ENCODE measurements at regions not wholly inside any gene's neighbourhood (a gene's known extent, or its start where the extent isn't known, plus 50 kb on each side); places are given as distances from the start of the nearest gene placed in this dataset.
"Not testable (repeated sequence)": the region's sequence is repeated elsewhere in the genome, so short reads cannot be mapped to it uniquely, and the experiment has no call there.

DNA sequence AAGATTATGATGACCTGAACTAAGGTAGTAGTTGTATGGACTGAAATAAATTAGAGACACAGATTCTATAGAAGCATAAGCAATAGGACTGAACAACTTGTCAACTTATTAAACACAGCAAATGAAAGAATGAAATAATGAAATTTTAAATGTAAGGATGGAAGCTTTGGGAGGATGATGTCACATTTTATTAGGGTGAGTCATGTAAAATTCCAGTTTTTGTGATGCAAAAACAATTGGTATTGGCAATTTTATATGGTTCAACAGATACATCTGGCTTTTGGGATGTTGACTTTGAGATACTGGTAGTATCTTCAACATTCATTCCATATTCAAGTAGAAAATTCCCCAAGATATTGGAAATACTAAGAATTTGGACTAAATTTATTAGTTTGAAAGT is 72.7 kb upstream of the IL15 start:
- Mint-ChIP-seq H3K9me3 (no peaks in the 10 kb centered on the region), H3K27me3 (ENCODE audit: low read depth) (no peaks in the 10 kb centered on the region), H3K36me3 (no peaks in the 10 kb centered on the region), H3K27ac (no peak overlapping the region), H3K4me1 (peaks cover 5% of the 10 kb centered on the region), H3K4me3 (no peak overlapping the region)
- CTCF ChIA-PET = no interaction called here
- POLR2A ChIA-PET = no interaction called here
- ATAC-seq (no peak), DNase-seq (ENCODE audit: low spot score) (no peak)
- no peak for TF ChIP-seq ZNF121 (CRISPR knock-in tag; IDR thresholded peaks at IDR 0.05)
- TF ChIP-seq ZNF263 (CRISPR knock-in tag; IDR thresholded peaks at IDR 0.05; ENCODE audit: low read depth) = no peak
- no peak for TF ChIP-seq NR3C1 (CRISPR knock-in tag; conservative IDR thresholded peaks at IDR 0.05; ENCODE audit: low read depth)
- TF ChIP-seq, protein P1, sequence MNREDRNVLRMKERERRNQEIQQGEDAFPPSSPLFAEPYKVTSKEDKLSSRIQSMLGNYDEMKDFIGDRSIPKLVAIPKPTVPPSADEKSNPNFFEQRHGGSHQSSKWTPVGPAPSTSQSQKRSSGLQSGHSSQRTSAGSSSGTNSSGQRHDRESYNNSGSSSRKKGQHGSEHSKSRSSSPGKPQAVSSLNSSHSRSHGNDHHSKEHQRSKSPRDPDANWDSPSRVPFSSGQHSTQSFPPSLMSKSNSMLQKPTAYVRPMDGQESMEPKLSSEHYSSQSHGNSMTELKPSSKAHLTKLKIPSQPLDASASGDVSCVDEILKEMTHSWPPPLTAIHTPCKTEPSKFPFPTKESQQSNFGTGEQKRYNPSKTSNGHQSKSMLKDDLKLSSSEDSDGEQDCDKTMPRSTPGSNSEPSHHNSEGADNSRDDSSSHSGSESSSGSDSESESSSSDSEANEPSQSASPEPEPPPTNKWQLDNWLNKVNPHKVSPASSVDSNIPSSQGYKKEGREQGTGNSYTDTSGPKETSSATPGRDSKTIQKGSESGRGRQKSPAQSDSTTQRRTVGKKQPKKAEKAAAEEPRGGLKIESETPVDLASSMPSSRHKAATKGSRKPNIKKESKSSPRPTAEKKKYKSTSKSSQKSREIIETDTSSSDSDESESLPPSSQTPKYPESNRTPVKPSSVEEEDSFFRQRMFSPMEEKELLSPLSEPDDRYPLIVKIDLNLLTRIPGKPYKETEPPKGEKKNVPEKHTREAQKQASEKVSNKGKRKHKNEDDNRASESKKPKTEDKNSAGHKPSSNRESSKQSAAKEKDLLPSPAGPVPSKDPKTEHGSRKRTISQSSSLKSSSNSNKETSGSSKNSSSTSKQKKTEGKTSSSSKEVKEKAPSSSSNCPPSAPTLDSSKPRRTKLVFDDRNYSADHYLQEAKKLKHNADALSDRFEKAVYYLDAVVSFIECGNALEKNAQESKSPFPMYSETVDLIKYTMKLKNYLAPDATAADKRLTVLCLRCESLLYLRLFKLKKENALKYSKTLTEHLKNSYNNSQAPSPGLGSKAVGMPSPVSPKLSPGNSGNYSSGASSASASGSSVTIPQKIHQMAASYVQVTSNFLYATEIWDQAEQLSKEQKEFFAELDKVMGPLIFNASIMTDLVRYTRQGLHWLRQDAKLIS (CRISPR knock-in tag; IDR thresholded peaks at IDR 0.05; ENCODE audit: borderline replicate concordance) = no peak
- no peak for TF ChIP-seq JAZF1 (CRISPR knock-in tag; IDR thresholded peaks at IDR 0.05)

GRCh38 chr4:141564961-141565360 is 71.4 kb upstream of the IL15 start:
- ATAC-seq; H3K9me3 Mint-ChIP-seq; CTCF ChIA-PET; H3K4me1 Mint-ChIP-seq; DNase-seq (ENCODE audit: low spot score); H3K4me3 Mint-ChIP-seq; H3K27ac Mint-ChIP-seq; H3K36me3 Mint-ChIP-seq; H3K27me3 Mint-ChIP-seq (ENCODE audit: low read depth): not testable (repeated sequence)
- POLR2A ChIA-PET = interaction anchor here (0.6 kb wide), 1 partner anchor 1708 kb away, joined by 3 read pairs; no protein-coding TSS in a partner anchor

DNA sequence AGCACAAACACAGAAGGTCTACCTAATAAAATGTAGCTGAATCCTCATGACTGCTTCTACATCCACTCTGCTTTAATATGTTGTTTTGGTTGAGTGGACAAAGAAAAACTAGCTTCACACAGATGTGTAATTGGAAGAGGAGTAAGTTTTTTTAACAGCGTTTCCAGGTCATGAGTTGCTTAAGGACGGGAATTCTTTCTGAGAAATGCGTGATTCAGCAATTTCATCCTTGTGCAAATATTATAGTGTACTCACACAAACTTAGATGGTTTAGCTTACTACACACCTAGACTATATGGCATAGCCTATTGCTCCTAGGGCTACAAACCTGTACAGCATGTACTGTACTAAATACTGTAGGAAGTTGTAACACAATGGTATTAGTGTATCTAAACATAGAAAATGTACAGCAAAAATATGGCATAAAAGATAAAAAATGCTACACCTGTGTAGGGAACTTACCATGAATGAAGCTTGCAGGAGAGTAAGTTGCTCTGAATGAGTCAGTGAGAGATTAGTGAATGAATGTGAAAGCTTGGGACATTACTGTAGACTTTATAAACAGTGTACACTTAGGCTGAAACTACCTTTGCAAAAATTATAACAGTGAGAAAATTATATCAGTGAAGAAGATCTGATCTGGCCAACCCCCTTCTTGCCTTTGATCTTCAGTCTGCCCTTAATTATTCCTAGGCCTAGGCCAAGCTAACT is 70.8 kb upstream of the IL15 start:
- DNase-seq (ENCODE audit: low spot score) (no peak), ATAC-seq (no peak)
- Mint-ChIP-seq H3K4me3 (no peak overlapping the region), H3K27ac (no peak overlapping the region), H3K36me3 (no peaks in the 10 kb centered on the region), H3K9me3 (no peaks in the 10 kb centered on the region), H3K27me3 (ENCODE audit: low read depth) (no peaks in the 10 kb centered on the region), H3K4me1 (peaks cover 5% of the 10 kb centered on the region)
- CTCF ChIA-PET = no interaction called here
- TF ChIP-seq NFATC4 (CRISPR knock-in tag; IDR thresholded peaks at IDR 0.05) = no peak
- no peak for TF ChIP-seq ZNF396 (CRISPR knock-in tag; IDR thresholded peaks at IDR 0.05; ENCODE audit: borderline replicate concordance)
- no peak for TF ChIP-seq NFE2L1 (CRISPR knock-in tag; IDR thresholded peaks at IDR 0.05)
- POLR2A ChIA-PET = interaction anchor here (0.6 kb wide), 1 partner anchor 1708 kb away, joined by 3 read pairs; no protein-coding TSS in a partner anchor

DNA sequence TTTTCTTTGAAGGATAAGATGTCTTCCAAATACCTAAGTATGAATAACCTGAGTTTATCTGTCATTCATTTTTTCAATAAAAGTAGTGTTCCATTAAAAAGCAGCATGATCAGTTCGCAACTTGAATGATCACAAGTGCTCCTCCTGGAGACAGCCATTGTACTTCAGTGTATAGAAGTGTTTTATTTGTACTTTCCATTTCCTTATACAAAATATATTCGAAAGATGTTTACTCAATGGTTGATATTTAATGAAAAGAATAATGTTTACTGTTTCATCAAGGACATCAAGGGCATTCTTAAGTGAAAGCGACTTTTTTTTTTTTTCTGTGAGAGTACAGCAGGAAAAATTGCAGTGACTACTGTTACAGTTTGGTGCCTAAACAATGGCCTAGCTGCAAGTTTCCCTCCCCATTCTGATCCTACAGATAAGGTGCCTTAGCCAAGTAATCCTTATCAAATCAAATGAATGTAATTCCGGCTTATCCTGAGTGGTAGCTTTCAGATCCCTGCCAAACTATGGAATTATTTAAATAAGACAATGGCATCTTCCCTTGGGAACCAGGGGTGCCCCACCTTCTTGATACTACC is 69.0 kb upstream of the IL15 start:
- no peaks in the 10 kb centered on the region for H3K36me3 Mint-ChIP-seq
- ChIA-PET CTCF (no interaction called here), POLR2A (no interaction called here)
- ATAC-seq (no peak), DNase-seq (ENCODE audit: low spot score) (no peak)
- H3K27me3 Mint-ChIP-seq (ENCODE audit: low read depth) = no peaks in the 10 kb centered on the region
- H3K4me3 Mint-ChIP-seq = no peak overlapping the region
- peaks cover 5% of the 10 kb centered on the region for H3K4me1 Mint-ChIP-seq
- H3K9me3 Mint-ChIP-seq = no peaks in the 10 kb centered on the region
- no peak overlapping the region for H3K27ac Mint-ChIP-seq
- TF ChIP-seq GABPB1 (CRISPR knock-in tag; IDR thresholded peaks at IDR 0.05) (no peak), ZNF232 (CRISPR knock-in tag; IDR thresholded peaks at IDR 0.05) (no peak), TP53 (CRISPR knock-in tag; IDR thresholded peaks at IDR 0.05) (no peak), E2F4 (CRISPR knock-in tag; IDR thresholded peaks at IDR 0.05; ENCODE audit: borderline replicate concordance, low read depth) (no peak), GTF2I (CRISPR knock-in tag; conservative IDR thresholded peaks at IDR 0.05) (no peak), ZNF532 (CRISPR knock-in tag; IDR thresholded peaks at IDR 0.05; ENCODE audit: borderline replicate concordance) (no peak), GRHL2 (CRISPR knock-in tag; IDR thresholded peaks at IDR 0.05; ENCODE audit: insufficient replicate concordance, severe bottlenecking) (no peak), E2F1 (CRISPR knock-in tag; IDR thresholded peaks at IDR 0.05) (no peak)
- TF ChIP-seq, protein P2, sequence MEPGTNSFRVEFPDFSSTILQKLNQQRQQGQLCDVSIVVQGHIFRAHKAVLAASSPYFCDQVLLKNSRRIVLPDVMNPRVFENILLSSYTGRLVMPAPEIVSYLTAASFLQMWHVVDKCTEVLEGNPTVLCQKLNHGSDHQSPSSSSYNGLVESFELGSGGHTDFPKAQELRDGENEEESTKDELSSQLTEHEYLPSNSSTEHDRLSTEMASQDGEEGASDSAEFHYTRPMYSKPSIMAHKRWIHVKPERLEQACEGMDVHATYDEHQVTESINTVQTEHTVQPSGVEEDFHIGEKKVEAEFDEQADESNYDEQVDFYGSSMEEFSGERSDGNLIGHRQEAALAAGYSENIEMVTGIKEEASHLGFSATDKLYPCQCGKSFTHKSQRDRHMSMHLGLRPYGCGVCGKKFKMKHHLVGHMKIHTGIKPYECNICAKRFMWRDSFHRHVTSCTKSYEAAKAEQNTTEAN (CRISPR knock-in tag; IDR thresholded peaks at IDR 0.05) = no peak

Measured in WTC11 (cell line).